Endodermal cell (in vitro differentiated cells): ENCODE measurements at regions not wholly inside any gene's neighbourhood (a gene's known extent, or its start where the extent isn't known, plus 50 kb on each side); places are given as distances from the start of the nearest gene placed in this dataset.

Experiments used
- DNase-seq: peaks from one replicate; pipeline ENCODE4 v3.0.0-alpha.2; 2017
- H3K27ac ChIP-seq: 2 replicates; pipeline ENCODE4 v1.5.1; 2013; ENCODE audit warnings: mild to moderate bottlenecking, low read depth, low read length, moderate library complexity
- H3K27me3 ChIP-seq: 2 replicates; pipeline ENCODE4 v1.6.1; 2013; ENCODE audit warnings: mild to moderate bottlenecking, low read length, moderate library complexity; ENCODE audit not compliant: insufficient read depth, control insufficient read depth, poor library complexity, severe bottlenecking
- H3K36me3 ChIP-seq: 2 replicates; pipeline ENCODE4 v1.7.0; 2013; ENCODE audit warnings: mild to moderate bottlenecking, low read length, moderate library complexity; ENCODE audit not compliant: control insufficient read depth, insufficient read depth
- H3K4me1 ChIP-seq: one replicate; pipeline ENCODE4 v1.7.0; 2013; ENCODE audit warnings: low read length; ENCODE audit not compliant: control insufficient read depth, insufficient read depth
- H3K4me3 ChIP-seq: 2 replicates; pipeline ENCODE4 v1.5.1; 2013; ENCODE audit warnings: mild to moderate bottlenecking, low read length, moderate library complexity
- H3K9ac ChIP-seq: 2 replicates; pipeline ENCODE4 v1.6.1; 2013; ENCODE audit warnings: mild to moderate bottlenecking, low read length, moderate library complexity; ENCODE audit not compliant: poor library complexity, severe bottlenecking; ENCODE audit errors: extremely low read depth
- H3K9me3 ChIP-seq: 2 replicates; pipeline ENCODE4 v1.6.1; 2013; ENCODE audit warnings: mild to moderate bottlenecking, low read length, moderate library complexity; ENCODE audit not compliant: control insufficient read depth
- H3K27ac Mint-ChIP-seq: 2 replicates; pipeline ENCODE4 v1.8.0; 2020; ENCODE audit warnings: mixed read lengths
- H3K27me3 Mint-ChIP-seq: 2 replicates; pipeline ENCODE4 v1.8.0; 2021; ENCODE audit warnings: mild to moderate bottlenecking, mixed read lengths; ENCODE audit not compliant: insufficient read depth
- H3K36me3 Mint-ChIP-seq: 2 replicates; pipeline ENCODE4 v1.8.0; 2020; ENCODE audit warnings: low read depth, mixed read lengths
- H3K4me1 Mint-ChIP-seq: 2 replicates; pipeline ENCODE4 v1.8.0; 2020; ENCODE audit warnings: mixed read lengths
- H3K4me3 Mint-ChIP-seq: 2 replicates; pipeline ENCODE4 v1.8.0; 2020; ENCODE audit warnings: mild to moderate bottlenecking, moderate library complexity, mixed read lengths
- H3K9me3 Mint-ChIP-seq: 2 replicates; pipeline ENCODE4 v1.8.0; 2020; ENCODE audit warnings: mild to moderate bottlenecking, mixed read lengths
- WGBS, 2 experiments: methylation state at CpG; one replicate each; pipeline versions ENCODE4 v1.1.5 to v1.1.7; 2013; ENCODE audit warnings: missing lambda C conversion rate in 2 of 2, mixed read lengths in 1 of 2; ENCODE audit not compliant: insufficient coverage in 1 of 2, insufficient read length in 1 of 2; 5-methylcytosine and 5-hydroxymethylcytosine counted together
- TF ChIP-seq, protein P1 (sequence below): fragments of 200-600 bp; sonication (generic); conservative IDR thresholded peaks from 2 replicates; pipeline ENCODE4 v1.5.0; 2021; ENCODE audit warnings: antibody characterized with exemption, mild to moderate bottlenecking

DNA sequence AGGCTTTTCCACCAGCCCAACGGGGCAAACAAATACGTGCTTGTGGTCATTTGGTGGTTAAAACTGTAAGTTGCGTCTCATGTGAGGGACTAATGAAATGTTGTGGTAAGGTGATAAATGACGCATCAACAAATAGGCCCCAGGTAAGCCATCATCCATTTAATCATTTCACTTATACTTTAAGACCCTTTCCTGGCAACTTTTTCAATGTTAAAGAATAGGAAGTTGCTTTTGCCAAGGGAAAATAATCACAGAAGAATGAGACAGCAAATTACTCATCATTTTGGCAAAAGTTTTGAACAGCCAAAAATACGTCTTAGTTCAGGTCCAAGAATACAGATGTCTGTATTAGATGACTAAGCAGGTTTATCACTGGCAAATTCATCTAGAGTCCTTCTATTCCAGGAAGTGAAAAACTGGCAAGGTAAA lies 660.4 kb downstream of the SLITRK1 start:
- TF ChIP-seq, protein P1, sequence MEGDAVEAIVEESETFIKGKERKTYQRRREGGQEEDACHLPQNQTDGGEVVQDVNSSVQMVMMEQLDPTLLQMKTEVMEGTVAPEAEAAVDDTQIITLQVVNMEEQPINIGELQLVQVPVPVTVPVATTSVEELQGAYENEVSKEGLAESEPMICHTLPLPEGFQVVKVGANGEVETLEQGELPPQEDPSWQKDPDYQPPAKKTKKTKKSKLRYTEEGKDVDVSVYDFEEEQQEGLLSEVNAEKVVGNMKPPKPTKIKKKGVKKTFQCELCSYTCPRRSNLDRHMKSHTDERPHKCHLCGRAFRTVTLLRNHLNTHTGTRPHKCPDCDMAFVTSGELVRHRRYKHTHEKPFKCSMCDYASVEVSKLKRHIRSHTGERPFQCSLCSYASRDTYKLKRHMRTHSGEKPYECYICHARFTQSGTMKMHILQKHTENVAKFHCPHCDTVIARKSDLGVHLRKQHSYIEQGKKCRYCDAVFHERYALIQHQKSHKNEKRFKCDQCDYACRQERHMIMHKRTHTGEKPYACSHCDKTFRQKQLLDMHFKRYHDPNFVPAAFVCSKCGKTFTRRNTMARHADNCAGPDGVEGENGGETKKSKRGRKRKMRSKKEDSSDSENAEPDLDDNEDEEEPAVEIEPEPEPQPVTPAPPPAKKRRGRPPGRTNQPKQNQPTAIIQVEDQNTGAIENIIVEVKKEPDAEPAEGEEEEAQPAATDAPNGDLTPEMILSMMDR: no peak
- H3K9me3 Mint-ChIP-seq: no peaks in the 10 kb centered on the region
- peaks cover 9% of the 10 kb centered on the region for H3K4me1 Mint-ChIP-seq
- H3K36me3 Mint-ChIP-seq: no peaks in the 10 kb centered on the region
- Histone ChIP-seq H3K4me3 (no peak overlapping the region), H3K9me3 (no peaks in the 10 kb centered on the region), H3K27me3 (no peaks in the 10 kb centered on the region), H3K36me3 (no peaks in the 10 kb centered on the region), H3K4me1 (peaks cover 2% of the 10 kb centered on the region), H3K9ac (no peak overlapping the region), H3K27ac (no peak overlapping the region)
- H3K27ac Mint-ChIP-seq: no peak overlapping the region
- WGBS, 2 experiments: 90 to 100% methylated on average over 1 to 4 of the region's 5 CpGs
- no peaks in the 10 kb centered on the region for H3K27me3 Mint-ChIP-seq
- no peak overlapping the region for H3K4me3 Mint-ChIP-seq
- no peak for DNase-seq

DNA sequence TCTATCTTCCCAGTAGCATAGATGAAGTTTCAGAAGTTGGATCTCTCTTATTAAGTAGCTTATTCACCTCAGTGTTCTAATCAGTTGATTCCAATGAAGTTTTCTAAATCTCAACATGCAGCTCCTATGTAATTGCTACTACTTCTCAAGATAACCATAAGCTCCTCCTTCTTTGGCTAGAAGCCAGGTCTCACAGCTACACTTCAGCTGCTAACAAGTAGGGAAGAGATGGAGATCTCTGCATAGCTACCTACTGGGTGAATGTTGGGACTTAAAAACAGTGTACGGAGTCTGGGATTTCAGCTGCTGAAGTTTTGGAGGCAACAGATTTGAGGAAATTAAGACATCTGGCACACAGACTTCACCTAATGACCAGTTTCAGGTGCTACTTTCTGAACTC lies 661.0 kb downstream of the SLITRK1 start:
- TF ChIP-seq, protein P1: no peak
- peaks cover 4% of the 10 kb centered on the region for H3K4me1 ChIP-seq
- WGBS, 2 experiments: 100% methylated on average over 1 of the region's 1 CpG
- H3K36me3 ChIP-seq: no peaks in the 10 kb centered on the region
- H3K4me3 ChIP-seq: no peak overlapping the region
- H3K36me3 Mint-ChIP-seq: no peaks in the 10 kb centered on the region
- peaks cover 12% of the 10 kb centered on the region for H3K4me1 Mint-ChIP-seq
- no peaks in the 10 kb centered on the region for H3K27me3 ChIP-seq
- no peaks in the 10 kb centered on the region for H3K9me3 ChIP-seq
- H3K27ac ChIP-seq: no peak overlapping the region
- no peaks in the 10 kb centered on the region for H3K27me3 Mint-ChIP-seq
- H3K9me3 Mint-ChIP-seq: no peaks in the 10 kb centered on the region
- H3K9ac ChIP-seq: no peak overlapping the region
- no peak for DNase-seq
- H3K27ac Mint-ChIP-seq: no peak overlapping the region
- H3K4me3 Mint-ChIP-seq: no peak overlapping the region

DNA sequence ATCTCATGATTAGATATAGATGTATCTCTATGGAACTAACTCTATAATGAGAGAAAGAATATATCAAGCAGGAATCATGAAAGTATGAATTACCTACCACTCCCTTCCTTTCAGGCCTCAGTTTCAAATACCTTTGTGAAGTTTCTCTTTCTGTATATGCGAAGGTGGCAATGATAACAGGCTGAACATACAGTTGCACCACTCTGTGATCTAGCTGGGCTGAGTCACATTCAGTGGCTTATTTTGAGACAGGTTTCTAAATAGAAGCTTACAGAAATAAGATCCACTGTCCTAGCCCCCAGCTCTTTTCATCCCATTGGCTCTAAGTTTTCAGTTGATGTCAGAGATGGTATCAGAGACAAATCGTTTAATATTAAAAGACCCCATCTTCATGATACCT lies 662.0 kb downstream of the SLITRK1 start:
- no peaks in the 10 kb centered on the region for H3K9me3 ChIP-seq
- H3K9ac ChIP-seq: no peak overlapping the region
- Mint-ChIP-seq H3K36me3 (no peaks in the 10 kb centered on the region), H3K4me1 (peaks cover 14% of the 10 kb centered on the region), H3K9me3 (no peaks in the 10 kb centered on the region), H3K27ac (no peak overlapping the region), H3K4me3 (no peak overlapping the region), H3K27me3 (no peaks in the 10 kb centered on the region)
- no peaks in the 10 kb centered on the region for H3K27me3 ChIP-seq
- no peak overlapping the region for H3K4me3 ChIP-seq
- DNase-seq: no peak
- H3K36me3 ChIP-seq: no peaks in the 10 kb centered on the region
- TF ChIP-seq, protein P1: no peak
- no peak overlapping the region for H3K27ac ChIP-seq
- 93% methylated on average over 2 of the region's 2 CpGs; no CpG with 5 or more reads in 1 of the 2 experiments for WGBS, 2 experiments
- peaks cover 5% of the 10 kb centered on the region for H3K4me1 ChIP-seq
